IMR-90 (cell line): ENCODE measurements at regions not wholly inside any gene's neighbourhood (a gene's known extent, or its start where the extent isn't known, plus 50 kb on each side); places are given as distances from the start of the nearest gene placed in this dataset.

ENCODE experiments used
- CHD1 ChIP-seq: IDR thresholded peaks from 2 replicates; pipeline ENCODE4 v1.6.1; 2012; ENCODE audit warnings: low read depth, low read length, improper control_type of control experiment
- POLR2A ChIP-seq: IDR thresholded peaks from 2 replicates; pipeline ENCODE4 v1.6.1; 2012; ENCODE audit warnings: mild to moderate bottlenecking, low read depth, low read length
- RAD21 ChIP-seq: IDR thresholded peaks from 2 replicates; pipeline ENCODE4 v1.6.1; 2012; ENCODE audit warnings: low read length, improper control_type of control experiment
- SMC3 ChIP-seq: fragments of 150-350 bp; IDR thresholded peaks from 2 replicates; pipeline ENCODE4 v1.6.1; 2016; ENCODE audit warnings: low read depth, mild to moderate bottlenecking, antibody characterized with exemption, low read length, moderate library complexity
- TF ChIP-seq, protein P1 (sequence below): conservative IDR thresholded peaks from 2 replicates; pipeline ENCODE4 v1.5.1; 2012; ENCODE audit warnings: mild to moderate bottlenecking, low read depth, low read length, improper control_type of control experiment
- TF ChIP-seq, protein P2 (sequence below): fragments of 150-350 bp; IDR thresholded peaks from 2 replicates; pipeline ENCODE4 v1.6.1; 2017; ENCODE audit warnings: mild to moderate bottlenecking, antibody characterized with exemption, low read length, low read depth

DNA sequence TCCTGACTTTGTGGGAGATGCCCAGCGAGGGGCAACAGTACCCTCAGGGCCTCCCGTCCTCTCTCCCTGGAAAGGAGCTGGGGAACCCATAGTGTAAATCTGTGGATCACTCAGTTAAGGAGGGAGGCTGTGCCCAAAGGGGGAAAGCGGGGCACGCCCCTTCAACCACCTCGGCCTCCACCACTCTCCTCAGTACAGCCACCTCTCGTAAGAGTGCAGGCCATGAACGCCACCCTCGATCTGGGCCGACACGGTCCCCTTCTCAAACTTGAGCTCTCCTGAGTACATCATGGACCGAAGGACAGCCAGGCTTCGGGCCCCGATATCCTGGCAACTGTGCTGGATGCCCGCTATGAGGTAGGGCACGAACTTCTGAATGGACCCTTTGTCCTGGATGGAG lies 221.8 kb upstream of the ATP6AP2 start:
- TF ChIP-seq, protein P1, sequence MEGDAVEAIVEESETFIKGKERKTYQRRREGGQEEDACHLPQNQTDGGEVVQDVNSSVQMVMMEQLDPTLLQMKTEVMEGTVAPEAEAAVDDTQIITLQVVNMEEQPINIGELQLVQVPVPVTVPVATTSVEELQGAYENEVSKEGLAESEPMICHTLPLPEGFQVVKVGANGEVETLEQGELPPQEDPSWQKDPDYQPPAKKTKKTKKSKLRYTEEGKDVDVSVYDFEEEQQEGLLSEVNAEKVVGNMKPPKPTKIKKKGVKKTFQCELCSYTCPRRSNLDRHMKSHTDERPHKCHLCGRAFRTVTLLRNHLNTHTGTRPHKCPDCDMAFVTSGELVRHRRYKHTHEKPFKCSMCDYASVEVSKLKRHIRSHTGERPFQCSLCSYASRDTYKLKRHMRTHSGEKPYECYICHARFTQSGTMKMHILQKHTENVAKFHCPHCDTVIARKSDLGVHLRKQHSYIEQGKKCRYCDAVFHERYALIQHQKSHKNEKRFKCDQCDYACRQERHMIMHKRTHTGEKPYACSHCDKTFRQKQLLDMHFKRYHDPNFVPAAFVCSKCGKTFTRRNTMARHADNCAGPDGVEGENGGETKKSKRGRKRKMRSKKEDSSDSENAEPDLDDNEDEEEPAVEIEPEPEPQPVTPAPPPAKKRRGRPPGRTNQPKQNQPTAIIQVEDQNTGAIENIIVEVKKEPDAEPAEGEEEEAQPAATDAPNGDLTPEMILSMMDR = no peak
- no peak for TF ChIP-seq CHD1
- no peak for TF ChIP-seq POLR2A
- TF ChIP-seq RAD21 = no peak
- no peak for TF ChIP-seq SMC3
- TF ChIP-seq, protein P2, sequence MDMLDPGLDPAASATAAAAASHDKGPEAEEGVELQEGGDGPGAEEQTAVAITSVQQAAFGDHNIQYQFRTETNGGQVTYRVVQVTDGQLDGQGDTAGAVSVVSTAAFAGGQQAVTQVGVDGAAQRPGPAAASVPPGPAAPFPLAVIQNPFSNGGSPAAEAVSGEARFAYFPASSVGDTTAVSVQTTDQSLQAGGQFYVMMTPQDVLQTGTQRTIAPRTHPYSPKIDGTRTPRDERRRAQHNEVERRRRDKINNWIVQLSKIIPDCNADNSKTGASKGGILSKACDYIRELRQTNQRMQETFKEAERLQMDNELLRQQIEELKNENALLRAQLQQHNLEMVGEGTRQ = no peak
